ENCODE measurements at regions not wholly inside any gene's neighbourhood (a gene's known extent, or its start where the extent isn't known, plus 50 kb on each side); places are given as distances from the start of the nearest gene placed in this dataset.

- no peak for TF ChIP-seq POLR2A (IDR thresholded peaks at IDR 0.05)
- TF ChIP-seq, protein P1, sequence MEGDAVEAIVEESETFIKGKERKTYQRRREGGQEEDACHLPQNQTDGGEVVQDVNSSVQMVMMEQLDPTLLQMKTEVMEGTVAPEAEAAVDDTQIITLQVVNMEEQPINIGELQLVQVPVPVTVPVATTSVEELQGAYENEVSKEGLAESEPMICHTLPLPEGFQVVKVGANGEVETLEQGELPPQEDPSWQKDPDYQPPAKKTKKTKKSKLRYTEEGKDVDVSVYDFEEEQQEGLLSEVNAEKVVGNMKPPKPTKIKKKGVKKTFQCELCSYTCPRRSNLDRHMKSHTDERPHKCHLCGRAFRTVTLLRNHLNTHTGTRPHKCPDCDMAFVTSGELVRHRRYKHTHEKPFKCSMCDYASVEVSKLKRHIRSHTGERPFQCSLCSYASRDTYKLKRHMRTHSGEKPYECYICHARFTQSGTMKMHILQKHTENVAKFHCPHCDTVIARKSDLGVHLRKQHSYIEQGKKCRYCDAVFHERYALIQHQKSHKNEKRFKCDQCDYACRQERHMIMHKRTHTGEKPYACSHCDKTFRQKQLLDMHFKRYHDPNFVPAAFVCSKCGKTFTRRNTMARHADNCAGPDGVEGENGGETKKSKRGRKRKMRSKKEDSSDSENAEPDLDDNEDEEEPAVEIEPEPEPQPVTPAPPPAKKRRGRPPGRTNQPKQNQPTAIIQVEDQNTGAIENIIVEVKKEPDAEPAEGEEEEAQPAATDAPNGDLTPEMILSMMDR (IDR thresholded peaks at IDR 0.05): no peak
These were observed 150.0 kb upstream of the ACO1 start for GRCh38 chr9:32234451-32234850.
